ENCODE measurements at regions not wholly inside any gene's neighbourhood (a gene's known extent, or its start where the extent isn't known, plus 50 kb on each side); places are given as distances from the start of the nearest gene placed in this dataset.
"Not testable (repeated sequence)": the region's sequence is repeated elsewhere in the genome, so short reads cannot be mapped to it uniquely, and the experiment has no call there.

GRCh38 chr1:55441489-55441888, 226.3 kb upstream of the USP24 start:
- TF ChIP-seq, protein P1, sequence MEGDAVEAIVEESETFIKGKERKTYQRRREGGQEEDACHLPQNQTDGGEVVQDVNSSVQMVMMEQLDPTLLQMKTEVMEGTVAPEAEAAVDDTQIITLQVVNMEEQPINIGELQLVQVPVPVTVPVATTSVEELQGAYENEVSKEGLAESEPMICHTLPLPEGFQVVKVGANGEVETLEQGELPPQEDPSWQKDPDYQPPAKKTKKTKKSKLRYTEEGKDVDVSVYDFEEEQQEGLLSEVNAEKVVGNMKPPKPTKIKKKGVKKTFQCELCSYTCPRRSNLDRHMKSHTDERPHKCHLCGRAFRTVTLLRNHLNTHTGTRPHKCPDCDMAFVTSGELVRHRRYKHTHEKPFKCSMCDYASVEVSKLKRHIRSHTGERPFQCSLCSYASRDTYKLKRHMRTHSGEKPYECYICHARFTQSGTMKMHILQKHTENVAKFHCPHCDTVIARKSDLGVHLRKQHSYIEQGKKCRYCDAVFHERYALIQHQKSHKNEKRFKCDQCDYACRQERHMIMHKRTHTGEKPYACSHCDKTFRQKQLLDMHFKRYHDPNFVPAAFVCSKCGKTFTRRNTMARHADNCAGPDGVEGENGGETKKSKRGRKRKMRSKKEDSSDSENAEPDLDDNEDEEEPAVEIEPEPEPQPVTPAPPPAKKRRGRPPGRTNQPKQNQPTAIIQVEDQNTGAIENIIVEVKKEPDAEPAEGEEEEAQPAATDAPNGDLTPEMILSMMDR (IDR thresholded peaks at IDR 0.05): no peak
- TF ChIP-seq POLR2A (IDR thresholded peaks at IDR 0.05): no peak
- H3K4me3 ChIP-seq (ENCODE audit: low read depth, poor library complexity, severe bottlenecking): no peak overlapping the region
- intact Hi-C loops (cut with DNase I; ENCODE audit: low total_unique reads): no loop called here
- no peak for DNase-seq (ENCODE audit: low spot score in 2 of 2)
- 70 to 79% methylated on average over 1 of the region's 1 CpG for WGBS, 2 donors

- TF ChIP-seq POLR2A (IDR thresholded peaks at IDR 0.05): no peak
- TF ChIP-seq, protein P1 (IDR thresholded peaks at IDR 0.05): peak in 1 of 3 donors; percentile 15
- intact Hi-C loops (cut with DNase I; ENCODE audit: low total_unique reads): no loop called here
- no peak for DNase-seq (ENCODE audit: low spot score in 2 of 2)
- H3K4me3 ChIP-seq (ENCODE audit: low read depth, poor library complexity, severe bottlenecking): no peak overlapping the region
- WGBS, 2 donors: 1 to 43% methylated on average over 2 of the region's 2 CpGs
Measured at GRCh38 chr1:55437692-55438091, 222.5 kb upstream of the USP24 start.

GRCh38 chr1:55430720-55431119, 215.6 kb upstream of the USP24 start:
- WGBS, 2 donors: 80% methylated on average over 3 of the region's 3 CpGs
- intact Hi-C loops (cut with DNase I; ENCODE audit: low total_unique reads); DNase-seq (ENCODE audit: low spot score in 2 of 2); H3K4me3 ChIP-seq (ENCODE audit: low read depth, poor library complexity, severe bottlenecking): not testable (repeated sequence)

- intact Hi-C loops (cut with DNase I; ENCODE audit: low total_unique reads); H3K4me3 ChIP-seq (ENCODE audit: low read depth, poor library complexity, severe bottlenecking); DNase-seq (ENCODE audit: low spot score in 2 of 2): not testable (repeated sequence)
- WGBS, 2 donors: 87 to 91% methylated on average over 8 of the region's 8 CpGs
Measured at GRCh38 chr1:55430206-55430605, 215.0 kb upstream of the USP24 start.

DNA sequence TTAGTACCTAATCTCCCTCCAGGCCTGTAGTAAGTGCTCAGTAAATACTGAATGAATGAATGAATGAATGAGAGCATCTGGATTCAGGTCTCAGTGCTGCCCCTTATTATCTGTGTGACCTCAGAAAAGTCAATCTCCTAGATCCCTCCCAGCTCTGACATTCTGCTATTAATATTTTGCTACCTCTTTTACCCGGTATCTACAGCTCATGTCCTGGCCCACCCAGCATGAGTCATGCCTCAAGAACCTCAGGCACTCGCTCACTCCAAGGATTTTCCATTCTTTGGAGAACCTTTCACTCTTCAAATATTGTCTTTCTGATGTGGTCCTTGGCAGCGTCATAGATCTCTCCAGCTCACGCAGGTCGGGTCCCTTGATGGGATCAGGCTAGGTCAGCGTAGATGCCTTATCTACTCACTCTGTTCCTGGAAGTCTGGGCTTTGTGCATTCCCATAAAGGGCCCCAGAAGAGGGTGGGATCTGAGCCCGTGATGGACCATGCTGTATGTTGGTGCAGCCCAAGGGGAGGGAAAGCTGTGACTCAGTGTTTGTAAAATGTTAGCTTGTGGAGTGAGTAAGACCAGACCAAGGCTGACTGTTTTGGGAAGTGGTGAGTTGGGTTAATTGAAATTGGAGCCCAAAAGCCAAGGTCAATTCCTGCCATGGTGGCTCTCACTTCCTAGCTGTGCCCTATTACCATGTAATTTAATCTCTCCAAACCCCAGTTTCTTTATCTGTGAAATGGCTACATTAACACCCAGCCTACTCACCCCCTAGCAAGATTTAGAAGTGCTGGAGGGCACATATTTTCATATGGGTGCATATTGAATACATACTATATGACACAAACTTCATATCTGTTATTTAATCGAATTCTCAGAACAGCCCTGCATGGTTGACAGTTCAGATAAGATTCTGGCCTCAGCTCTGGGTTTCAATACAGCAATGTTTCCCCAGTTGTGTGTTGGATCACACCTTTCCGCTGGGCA, 214.1 kb upstream of the USP24 start:
- TF ChIP-seq, protein P1 (IDR thresholded peaks at IDR 0.05): peak in 1 of 3 donors; percentile 38
- TF ChIP-seq POLR2A (IDR thresholded peaks at IDR 0.05): no peak
- peak in 1 of 2 donors; percentile 45 for DNase-seq (ENCODE audit: low spot score in 2 of 2)
- intact Hi-C loops (cut with DNase I; ENCODE audit: low total_unique reads): no loop called here
- 42 to 43% methylated on average over 9 of the region's 9 CpGs for WGBS, 2 donors
- H3K4me3 ChIP-seq (ENCODE audit: low read depth, poor library complexity, severe bottlenecking): no peak overlapping the region

DNA sequence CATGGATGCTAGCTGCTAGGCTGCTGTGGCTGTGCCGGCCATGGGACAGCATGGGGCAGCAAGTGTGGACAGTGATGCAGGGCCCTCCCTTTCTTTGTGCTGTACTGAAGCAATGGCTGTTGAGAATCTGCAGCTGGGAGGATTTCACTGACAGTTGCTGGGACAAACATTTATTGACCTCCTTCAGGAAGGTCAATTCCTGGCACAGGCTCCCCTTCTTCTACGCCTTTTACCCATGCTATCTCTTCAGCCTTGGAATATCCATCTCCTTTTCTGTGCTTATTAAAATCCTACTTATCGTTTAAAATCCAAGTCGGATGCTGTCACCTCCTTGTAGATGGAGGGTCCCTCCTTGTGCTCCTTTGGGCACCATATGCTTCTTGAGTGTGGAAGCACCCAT, 213.1 kb upstream of the USP24 start:
- no peak for DNase-seq (ENCODE audit: low spot score in 2 of 2)
- WGBS, 2 donors: 96 to 97% methylated on average over 4 of the region's 4 CpGs
- TF ChIP-seq, protein P1 (IDR thresholded peaks at IDR 0.05): no peak
- TF ChIP-seq POLR2A (IDR thresholded peaks at IDR 0.05): no peak
- intact Hi-C loops (cut with DNase I; ENCODE audit: low total_unique reads): no loop called here
- no peak overlapping the region for H3K4me3 ChIP-seq (ENCODE audit: low read depth, poor library complexity, severe bottlenecking)

Measured in lower leg skin (tissue), 4 donors.